NOMO-1 treated with DMSO at 0.1 percent for 48 hours (cell line): ENCODE measurements at regions not wholly inside any gene's neighbourhood (a gene's known extent, or its start where the extent isn't known, plus 50 kb on each side); places are given as distances from the start of the nearest gene placed in this dataset.
"Not testable (repeated sequence)": the region's sequence is repeated elsewhere in the genome, so short reads cannot be mapped to it uniquely, and the experiment has no call there.

Experiments used
- DNase-seq: peaks from one replicate; lab custom pipeline; 2025; ENCODE audit not compliant: unreplicated experiment; lab: John Stamatoyannopoulos, UW

DNA sequence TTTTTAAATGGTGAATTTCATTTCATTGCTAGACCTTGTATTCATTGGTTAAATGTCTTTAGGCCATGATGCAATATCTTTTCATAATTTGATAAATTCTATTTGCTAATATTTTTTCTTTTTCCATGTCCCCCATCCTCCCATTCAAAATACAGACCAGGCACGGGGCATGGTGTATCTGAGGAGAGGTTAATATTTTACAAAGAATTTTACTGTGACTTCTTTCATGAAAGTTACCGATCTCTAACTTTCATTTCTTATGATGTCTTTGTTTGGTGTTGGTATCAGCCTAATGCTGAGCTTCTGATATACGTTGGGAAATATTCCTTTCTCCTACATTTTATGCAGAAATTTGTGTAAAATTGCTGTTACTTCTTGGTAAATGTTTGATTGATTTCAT lies 216.7 kb upstream of the IGFBP3 start:
- DNase-seq = no peak

DNA sequence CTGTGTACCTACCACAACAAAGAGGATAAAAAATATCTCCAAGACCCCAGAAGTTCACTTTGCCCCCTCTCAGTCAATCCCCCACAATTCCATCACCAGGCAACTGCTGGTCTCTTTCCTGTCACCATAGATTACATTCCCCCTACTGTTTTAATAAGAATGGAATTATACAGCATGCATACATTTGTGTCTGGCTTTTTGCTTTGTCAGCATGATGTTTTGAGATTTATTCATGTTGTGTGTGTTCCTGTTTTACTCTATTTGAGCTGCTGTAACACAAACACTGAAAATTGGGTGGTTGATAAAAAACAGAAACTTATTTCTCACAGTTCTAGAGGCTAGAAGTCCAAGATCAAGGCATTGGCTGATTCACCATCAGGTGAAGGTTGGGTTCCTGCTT lies 214.5 kb upstream of the IGFBP3 start:
- DNase-seq = no peak

DNA sequence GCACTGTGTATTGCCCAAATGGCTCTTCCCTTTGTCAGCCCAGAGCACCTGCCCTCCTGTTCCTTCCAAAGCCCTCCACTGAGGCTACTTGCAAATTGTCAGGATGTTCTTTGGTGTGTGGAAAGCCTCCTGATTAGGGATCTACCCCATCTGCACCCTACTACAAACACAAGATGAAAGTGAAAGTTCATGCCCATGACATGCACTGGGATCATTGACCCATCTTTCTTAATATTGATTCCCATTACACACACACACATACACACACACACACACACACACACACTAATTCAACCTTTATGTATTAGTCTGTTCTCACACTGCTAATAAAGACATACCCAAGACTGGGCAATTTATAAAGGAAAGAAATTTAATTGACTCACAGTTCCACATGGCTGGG lies 213.7 kb upstream of the IGFBP3 start:
- no peak for DNase-seq

DNA sequence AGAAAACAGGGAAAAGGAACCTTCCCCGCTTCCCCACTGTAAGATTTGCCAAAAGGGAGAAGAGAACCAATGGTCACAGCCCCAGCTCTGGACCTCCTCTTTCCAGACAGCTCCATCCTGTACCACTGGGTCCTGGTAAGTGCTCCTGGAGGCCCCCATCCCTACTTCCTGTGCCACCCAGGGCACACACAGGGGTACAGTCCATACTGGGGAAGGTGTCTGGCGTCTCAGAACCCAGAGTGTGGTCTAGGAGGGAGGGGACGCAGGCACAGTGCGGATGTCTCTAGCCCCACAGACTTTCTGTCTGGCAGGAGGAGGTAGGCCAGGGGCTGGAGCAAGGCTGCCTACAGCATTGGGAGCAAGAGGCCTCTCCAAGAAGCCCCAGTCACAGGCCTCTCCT lies 213.3 kb upstream of the IGFBP3 start:
- DNase-seq = no peak

DNA sequence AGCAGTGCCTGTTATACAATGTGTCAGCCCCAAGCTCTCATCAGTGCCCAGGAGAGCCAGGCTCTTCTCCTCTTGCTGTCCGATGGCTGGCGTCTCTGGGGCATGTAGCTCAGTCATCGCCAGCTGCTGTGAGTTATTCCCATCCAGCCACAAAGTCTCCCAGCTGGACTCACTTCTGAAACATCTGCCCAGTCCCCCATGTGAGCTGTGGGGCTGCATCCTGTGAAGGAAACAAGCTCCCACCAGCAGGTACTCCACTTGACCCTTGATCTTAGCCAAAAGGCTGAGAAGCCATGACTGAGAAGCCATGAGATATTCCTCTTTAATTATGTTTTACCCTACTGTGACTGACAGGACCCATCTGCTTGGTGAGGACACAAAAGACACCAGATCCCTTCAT lies 212.7 kb upstream of the IGFBP3 start:
- no peak for DNase-seq

DNA sequence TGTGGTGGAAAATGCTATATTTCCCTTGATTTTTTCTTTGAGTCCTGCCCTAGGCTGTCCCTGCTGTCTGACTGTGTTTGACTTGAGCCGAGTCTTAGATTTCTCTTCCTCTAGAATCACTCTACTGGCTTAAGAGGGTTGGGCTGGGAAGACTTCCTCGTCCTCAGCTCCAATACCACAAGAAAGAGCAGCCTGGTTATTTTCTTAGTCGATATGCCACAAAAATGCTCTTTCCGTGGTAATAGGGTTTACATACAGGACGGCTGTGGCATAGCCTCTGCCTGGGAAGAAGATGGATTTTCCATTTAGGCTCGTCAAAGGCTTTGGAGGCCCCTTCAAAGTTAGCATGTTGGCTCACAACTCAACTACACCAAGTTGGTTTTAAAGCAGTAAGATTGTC lies 212.0 kb upstream of the IGFBP3 start:
- DNase-seq = no peak

DNA sequence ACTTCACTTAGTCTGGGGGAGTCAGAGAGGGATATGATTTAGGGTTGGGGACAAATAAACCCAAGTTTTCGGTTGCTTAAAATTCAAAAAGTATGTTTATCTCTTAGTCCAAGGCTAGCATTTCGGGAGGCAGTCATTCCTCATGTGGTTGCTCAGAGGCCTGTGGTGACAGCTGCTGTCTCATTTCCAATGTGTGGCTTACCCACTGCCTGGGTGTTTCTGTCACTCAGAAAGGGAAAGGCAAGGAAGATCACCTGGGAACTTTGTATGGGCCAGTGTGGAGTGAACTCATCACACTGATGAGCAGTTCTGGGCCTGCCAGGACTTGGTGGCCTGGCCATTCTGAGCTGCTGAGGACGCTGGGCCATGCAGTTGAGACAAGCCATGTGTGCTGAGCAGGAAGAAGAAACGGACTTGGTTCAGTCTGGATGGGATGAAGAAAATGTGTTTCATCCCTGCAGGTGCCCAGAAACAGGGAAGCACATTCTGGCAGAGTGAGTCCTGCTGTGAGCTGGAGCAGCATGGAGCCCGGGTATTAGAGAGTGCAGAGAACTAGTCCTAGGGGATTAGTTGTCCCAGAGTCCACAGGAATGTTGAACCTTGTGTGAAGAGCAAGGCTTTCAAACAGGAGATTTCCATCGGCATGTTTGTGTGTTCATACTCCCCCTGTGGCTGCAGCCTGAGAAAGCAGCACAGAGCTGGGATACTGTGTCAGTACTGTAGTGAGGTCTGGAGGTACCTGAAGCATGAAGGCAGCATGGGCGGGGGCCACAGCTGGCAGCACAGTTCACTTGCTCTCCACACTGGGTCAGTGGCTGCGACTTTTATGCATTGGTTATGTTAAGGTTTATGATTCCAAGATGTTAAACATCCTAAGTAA lies 211.1 kb upstream of the IGFBP3 start:
- DNase-seq = no peak

DNA sequence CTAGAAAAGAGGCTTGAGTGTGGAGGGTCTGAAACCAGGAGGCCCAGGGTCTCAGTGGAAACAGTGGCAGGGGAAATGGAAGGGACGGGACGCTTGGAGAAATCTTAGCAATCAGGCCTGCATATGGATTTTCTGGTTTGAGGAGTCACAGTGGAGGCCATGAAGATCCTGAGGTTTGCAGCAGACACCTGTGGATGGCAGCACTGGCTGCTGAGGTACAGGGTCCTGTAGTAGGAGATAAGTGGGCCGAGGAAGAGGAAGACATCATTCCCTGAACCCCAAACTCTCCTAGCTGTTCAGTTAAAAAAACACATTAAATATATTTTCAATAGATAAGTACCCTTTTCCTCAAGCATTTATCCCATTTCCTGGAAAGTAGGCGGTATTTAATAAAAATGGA lies 208.8 kb upstream of the IGFBP3 start:
- DNase-seq = no peak

DNA sequence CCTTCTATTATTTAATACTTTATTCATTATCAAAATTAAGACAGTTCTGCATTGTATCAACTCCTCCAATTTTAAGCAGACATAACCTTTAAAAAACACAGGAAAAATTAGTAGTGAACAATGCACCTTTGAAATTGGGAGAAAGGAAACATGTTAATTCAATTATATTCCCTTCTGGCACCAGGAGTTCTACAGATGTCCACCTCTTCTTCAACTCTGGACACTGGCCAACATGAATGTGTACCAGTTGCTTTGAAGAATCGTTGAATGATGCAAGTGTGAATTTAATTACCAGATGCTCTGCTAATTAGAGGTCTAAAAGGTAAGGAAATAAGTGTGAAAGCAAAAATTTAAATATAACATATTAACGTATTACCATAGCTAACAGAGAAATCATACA lies 206.7 kb upstream of the IGFBP3 start:
- no peak for DNase-seq

DNA sequence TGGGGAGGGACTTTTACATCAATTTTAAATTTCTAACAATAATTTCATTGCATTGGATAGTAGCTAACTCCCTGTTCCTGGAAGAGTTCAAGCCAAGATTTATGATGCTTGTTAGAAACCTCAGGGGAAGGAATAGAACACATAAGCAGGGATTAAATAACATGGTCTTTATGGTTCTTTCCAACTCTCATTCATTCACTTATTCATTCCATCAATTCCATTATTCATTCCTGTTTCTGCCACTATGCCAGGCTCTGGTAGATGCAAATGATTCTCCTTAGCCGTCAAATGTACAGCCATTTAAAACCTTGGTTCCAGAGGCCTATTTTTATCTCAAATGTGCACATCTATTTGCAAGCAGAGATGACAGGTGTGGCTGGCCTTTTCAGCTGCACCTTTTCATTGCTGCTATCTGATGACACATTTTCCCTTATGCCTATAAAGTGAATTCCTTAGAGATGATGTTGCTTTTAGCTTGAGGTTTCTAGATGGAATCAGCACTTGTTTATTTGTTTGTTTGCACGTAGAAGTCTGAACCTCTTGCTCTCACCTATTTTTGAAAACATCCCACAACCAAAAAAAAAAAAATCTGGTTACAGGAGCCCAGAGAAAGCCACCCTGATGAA lies 205.7 kb upstream of the IGFBP3 start:
- DNase-seq = no peak

DNA sequence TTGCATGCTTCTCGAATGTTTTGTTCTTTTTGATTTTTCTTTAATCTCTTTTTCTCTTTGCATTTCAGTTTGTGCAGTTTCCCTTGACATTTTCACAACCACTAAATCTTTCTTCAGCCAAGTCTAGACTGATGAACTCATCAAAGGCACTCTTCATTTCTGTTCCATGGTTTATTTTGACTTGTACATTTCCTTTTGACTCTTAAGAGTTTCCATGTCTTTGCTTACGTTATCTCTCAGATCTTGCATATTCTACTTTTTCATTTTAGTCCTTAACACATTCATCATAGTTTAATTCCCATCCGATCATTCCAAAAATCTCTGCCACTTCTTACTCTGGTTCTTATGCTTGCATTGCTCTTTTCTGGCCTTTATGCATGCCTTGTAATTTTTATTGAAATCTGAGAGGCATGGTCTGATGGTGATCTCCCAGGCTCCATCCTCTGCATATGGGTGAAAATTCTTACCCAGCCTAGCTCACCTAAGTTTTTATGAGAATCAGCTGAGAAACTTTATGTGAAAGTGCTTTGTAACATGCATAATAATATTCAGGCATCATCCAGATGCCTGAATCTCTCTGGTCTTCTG lies 202.8 kb upstream of the IGFBP3 start:
- no peak for DNase-seq

DNA sequence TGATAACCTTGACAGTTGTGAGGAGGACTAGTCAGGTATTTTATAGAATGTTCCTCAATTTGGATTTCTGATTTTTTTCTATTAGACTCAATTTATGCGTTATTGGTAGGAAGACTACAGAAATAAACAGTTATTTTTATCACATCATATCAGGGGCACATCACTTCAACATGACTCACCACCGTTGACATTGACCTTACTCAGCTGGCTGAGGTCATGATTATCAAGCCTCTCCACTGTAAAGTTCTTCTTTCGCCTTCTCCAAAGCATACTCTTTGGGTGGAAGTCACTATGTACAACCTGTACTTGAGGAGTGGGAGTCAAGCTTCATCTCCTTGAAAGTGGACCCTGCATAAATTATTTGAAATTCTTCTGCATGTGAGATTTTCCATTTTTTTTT lies 194.3 kb upstream of the IGFBP3 start:
- DNase-seq = no peak

DNA sequence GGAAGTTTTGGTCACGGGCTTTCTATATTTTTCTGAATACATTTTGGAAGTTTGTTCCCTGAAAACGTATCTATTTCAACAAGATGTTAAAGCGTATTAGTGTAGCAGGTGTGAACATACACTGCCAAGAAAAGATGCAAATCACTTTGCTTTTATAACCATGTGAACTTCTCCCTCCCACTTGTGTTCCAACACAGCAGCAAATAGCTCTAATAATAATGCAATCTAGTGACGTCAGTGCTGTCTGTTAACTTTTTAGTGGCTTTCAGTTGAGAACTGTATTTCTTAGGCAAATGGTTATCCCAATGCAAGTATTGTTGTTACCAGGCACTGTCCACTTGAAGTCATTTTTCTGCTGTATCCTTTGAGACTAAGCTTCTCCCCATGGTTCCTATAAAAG lies 188.4 kb upstream of the IGFBP3 start:
- DNase-seq = no peak

DNA sequence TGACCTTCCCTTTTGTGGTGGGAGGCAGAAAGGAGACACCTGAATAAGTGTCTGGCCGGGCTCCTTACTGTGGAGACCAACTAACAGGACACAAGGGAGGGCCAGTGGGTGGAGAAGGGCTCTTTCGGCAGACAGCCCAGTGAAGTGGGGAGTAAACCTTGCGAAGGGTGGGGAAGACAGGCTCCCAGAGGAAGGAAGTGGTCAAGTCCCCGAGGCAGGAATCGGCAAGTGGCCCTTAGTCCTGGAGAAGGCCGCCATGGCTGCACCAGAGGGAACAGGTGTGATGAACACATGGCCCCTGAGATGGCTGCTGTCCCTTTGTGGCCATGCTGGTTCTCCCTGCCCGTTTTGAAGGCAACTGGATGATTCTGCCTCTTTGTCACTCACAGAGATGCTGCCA lies 187.2 kb upstream of the IGFBP3 start:
- no peak for DNase-seq

DNA sequence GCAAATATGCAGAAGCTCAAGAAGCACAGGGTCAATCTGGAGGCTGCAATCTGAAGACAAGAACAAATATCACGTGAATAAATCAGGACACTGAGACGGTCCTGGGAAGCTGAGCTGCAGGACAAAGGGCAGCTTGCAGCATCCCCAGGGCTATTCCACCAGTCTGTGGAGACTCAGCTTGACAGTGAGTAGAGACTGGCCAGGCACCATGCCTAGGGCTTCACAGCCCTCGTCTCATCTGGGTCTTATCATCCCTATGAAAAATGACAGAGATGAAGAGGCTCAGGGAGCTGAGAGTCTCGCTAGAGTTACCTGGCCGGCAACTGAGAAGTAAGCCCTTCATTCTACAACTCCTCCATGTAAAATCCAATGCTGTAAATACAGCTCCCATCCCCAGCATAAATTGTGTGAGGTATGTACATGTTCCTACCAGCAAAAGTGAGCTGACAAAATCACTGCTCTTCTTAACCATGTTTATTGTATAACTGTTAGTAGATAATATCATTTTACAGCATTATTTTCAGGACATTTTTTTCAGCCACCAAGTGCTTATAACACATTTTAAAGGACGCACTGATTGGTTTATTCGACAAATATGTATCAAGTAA lies 186.6 kb upstream of the IGFBP3 start:
- DNase-seq = no peak

DNA sequence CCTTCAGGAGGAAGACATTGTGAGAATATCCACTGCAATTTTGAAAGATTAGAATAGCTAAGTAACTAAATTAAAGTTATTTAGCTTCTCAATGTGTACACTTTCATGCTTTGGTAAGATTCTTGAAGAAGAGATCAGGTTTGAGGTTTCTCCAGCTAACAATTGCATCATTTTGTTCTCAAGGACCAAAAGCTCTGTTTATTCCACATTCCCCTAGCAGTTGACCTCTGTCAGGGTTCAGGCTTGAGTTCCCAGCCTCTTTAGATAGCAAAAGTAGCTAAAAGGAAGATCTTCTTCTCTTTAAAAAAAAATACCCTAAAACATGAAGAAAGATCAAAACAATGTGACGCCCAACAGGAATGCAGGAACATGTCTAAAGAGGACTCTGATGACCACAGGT lies 179.4 kb upstream of the IGFBP3 start:
- DNase-seq = no peak

DNA sequence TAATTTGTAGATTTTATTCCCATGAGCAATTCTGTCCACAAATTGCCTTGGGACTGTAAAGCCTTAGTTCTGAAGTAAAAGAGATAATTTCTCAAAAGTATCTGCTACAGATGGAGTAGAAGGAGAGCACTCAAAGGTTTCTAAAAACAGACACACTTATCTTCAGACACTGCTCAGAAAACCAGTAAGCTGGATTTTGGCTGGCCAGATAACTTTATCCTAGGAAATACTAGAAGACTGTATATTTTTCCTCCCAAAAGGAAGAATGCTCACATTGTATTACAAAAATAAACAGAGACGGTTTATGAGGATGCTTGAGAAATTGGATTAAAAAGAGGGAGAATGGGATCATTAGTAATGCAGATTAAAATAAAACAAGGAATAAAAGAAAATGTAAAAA lies 178.0 kb upstream of the IGFBP3 start:
- no peak for DNase-seq

DNA sequence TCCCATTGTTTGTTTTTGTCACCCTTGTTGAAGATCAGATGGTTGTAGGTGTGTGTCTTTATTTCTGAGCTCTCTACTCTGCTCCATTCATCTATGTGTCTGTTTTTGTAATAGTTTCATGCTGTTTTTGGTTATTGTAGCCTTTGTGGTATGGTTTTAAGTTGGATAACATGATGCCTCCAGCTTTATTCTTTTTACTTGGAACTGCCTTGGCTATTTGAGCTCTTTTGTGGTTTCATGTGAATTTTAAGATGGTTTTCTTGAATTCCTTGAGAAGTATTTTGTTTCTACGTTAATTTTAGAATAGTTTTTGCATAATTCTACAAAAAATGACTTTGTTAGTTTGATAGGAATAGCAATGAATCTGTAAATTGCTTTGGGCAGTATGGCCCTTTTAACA lies 170.0 kb upstream of the IGFBP3 start:
- DNase-seq = no peak

DNA sequence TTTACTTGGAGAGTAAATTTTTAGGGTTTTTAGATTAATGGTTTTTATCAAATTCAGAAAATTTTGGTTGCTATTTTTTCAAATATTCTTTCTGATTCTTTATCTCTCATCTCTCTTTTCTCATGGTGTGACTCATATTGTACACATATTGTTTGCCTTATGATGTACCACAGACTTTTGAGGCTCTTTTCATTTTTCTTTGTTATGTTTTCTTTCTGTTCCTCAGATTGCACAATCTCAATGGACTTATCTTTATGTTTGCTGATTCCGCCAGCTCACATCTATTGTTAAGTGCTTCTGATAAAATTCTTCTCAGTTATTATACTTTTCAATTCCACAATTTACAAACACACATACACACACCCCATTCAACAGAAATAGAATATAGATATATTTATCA lies 168.2 kb upstream of the IGFBP3 start:
- no peak for DNase-seq

DNA sequence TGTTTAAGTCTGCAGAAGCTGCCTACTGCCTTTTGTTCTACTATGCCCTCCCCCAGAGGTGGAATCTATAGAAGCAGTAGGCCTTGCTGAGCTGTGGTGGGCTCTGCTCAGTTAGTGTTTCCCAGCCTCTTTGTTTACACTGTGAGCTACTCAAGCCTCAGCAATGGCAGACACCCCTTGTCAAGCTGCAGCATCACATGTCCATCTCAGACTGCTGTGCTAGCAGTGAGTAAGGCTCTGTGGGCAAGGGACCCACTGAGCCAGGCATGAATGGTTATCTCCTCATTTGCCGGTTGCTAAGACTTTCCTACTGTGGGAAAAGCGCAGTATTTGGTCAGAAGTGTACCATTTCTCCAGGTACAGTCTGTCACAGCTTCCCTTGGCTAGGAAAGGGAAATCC lies 167.4 kb upstream of the IGFBP3 start:
- DNase-seq = not testable (repeated sequence)

DNA sequence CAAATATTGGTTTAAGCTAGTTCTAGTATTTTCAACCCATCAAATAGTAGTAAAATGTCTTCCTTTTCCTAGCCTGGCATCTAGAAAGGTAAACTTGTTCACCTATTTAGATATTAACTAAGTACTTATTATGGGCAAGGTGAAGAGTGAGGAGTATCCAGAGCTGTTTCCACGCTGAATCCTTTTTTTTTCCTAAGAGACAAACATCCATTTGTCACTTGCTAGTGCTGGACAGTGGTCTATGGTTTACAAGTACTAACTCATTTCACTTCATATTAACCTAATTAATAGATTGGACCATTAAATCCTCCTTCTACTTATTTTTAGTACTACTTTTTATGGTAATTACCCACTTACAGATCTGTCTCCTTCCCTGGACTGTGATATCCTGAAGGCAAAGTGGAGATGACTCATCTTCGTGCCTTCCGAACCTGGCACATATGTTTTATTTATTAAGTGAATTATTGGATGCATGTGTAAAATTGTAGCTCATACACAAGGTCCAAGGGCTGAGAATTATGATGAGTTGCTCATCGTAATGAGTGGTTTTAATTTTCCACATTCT lies 159.6 kb upstream of the IGFBP3 start:
- no peak for DNase-seq

DNA sequence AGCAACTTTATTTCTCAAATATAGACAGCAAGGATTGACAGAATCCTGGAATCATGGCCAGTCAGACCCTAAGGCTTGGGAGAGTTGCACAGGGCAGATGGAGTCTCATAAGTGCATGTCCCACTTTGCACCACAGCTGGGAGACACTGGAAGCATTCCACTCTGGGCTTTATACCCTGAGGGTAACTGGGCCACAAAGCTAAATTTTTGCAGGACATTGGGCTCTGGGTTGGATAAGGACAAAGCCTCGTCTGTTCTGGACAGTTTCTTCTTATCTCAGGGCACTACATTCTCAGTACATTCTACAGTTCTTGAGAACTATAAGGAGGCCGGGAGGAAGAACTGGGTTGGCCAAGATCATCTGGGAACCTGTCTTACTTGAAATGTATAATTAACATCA lies 158.3 kb upstream of the IGFBP3 start:
- DNase-seq = no peak
